Nephron progenitor cell (in vitro differentiated cells): ENCODE measurements at regions not wholly inside any gene's neighbourhood (a gene's known extent, or its start where the extent isn't known, plus 50 kb on each side); places are given as distances from the start of the nearest gene placed in this dataset.
A peak's percentile ranks its signal among the peaks of the same experiment; 100 is the strongest.

Source experiments
- DNase-seq: peaks from one replicate; pipeline ENCODE4 v3.0.0; 2021
- H3K27ac Mint-ChIP-seq: 2 replicates; pipeline ENCODE4 v1.8.0; 2021; ENCODE audit warnings: mild to moderate bottlenecking, moderate library complexity, mixed read lengths
- H3K27me3 Mint-ChIP-seq: 2 replicates; pipeline ENCODE4 v1.8.0; 2021; ENCODE audit warnings: mild to moderate bottlenecking, low read depth, mixed read lengths; ENCODE audit not compliant: poor library complexity
- H3K36me3 Mint-ChIP-seq: 2 replicates; pipeline ENCODE4 v1.8.0; 2021; ENCODE audit warnings: low read depth, mixed read lengths
- H3K4me1 Mint-ChIP-seq: 2 replicates; pipeline ENCODE4 v1.8.0; 2021; ENCODE audit warnings: mixed read lengths
- H3K4me3 Mint-ChIP-seq: 2 replicates; pipeline ENCODE4 v1.8.0; 2021; ENCODE audit warnings: mild to moderate bottlenecking, moderate library complexity, mixed read lengths
- H3K9me3 Mint-ChIP-seq: 2 replicates; pipeline ENCODE4 v1.8.0; 2021; ENCODE audit warnings: mild to moderate bottlenecking, moderate library complexity, mixed read lengths
- CTCF ChIP-seq: fragments of 200-600 bp; sonication (generic); IDR thresholded peaks from 2 replicates; pipeline ENCODE4 v1.5.0; 2021; ENCODE audit warnings: antibody characterized with exemption

GRCh38 chr2:122135021-122135937 lies 379.8 kb downstream of the TSN start:
- H3K4me1 Mint-ChIP-seq, result no peaks in the 10 kb centered on the region
- peaks cover 5% of the 10 kb centered on the region for H3K36me3 Mint-ChIP-seq
- no peak for TF ChIP-seq CTCF
- no peak for DNase-seq
- peak overlapping the region; percentile 27 for H3K27ac Mint-ChIP-seq
- H3K9me3 Mint-ChIP-seq, result peaks cover 15% of the 10 kb centered on the region
- peaks cover 3% of the 10 kb centered on the region for H3K27me3 Mint-ChIP-seq
- no peak overlapping the region for H3K4me3 Mint-ChIP-seq

DNA sequence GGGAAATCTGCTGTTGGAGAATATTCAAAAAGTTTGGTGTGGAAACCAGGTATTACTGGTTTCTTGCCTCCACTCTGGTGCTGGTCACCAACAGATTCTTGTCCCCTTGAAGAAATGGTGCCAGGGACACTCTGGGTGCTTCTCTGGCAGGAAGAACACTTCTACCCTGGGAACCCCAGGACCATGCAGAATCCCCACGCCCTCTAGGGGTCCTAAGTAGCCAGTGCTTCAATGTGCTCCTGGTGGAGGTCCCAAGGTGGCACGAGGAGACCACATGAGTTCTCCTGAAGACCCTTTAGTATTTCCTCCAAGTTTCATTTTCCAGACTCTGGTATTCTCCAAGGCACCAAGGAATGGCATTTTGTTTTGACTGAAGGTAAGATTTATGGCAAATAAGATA lies 380.6 kb downstream of the TSN start:
- peaks cover 7% of the 10 kb centered on the region for H3K9me3 Mint-ChIP-seq
- H3K4me1 Mint-ChIP-seq, result no peaks in the 10 kb centered on the region
- no peaks in the 10 kb centered on the region for H3K36me3 Mint-ChIP-seq
- peak; percentile 6 for DNase-seq
- H3K4me3 Mint-ChIP-seq, result no peak overlapping the region
- no peak overlapping the region for H3K27ac Mint-ChIP-seq
- TF ChIP-seq CTCF, result peak; percentile 39
- H3K27me3 Mint-ChIP-seq, result peaks cover 3% of the 10 kb centered on the region

GRCh38 chr2:122138561-122138960 lies 383.1 kb downstream of the TSN start:
- Mint-ChIP-seq H3K36me3 (no peaks in the 10 kb centered on the region), H3K27me3 (peaks cover 12% of the 10 kb centered on the region), H3K9me3 (peaks cover 8% of the 10 kb centered on the region), H3K27ac (no peak overlapping the region), H3K4me3 (no peak overlapping the region), H3K4me1 (no peaks in the 10 kb centered on the region)
- TF ChIP-seq CTCF, result no peak
- DNase-seq, result no peak

DNA sequence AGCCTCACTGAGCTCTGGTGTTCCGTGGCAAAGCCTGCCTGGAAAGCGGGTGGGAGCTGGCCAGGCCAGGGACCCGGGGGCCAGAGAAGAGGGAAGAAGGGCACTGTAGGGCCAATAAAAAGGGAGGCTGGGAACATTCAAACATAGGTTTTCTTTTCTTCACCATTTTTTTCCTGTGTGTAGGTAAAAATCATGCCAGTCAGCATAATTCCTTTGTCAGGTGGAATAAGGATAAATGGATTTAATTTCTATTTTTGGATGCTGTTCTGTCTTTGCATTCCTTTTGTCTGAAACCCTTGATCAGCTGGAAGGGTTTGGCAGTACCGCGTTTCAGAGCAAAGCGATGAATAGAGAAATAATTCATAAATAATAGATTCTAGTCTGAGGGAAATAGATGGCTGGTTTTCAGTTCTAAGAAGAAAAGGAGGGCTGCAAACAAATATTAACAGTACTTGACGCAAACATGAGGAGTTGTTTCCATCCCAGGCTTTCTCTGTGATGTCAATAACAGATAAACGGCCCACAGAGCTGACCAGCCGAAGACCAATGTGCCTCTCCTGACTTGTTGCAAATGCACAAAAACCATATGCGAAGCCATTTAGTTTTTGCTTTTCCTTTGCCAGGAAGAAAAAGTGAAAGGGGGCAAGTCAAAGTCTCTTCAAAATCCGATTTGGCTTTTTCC lies 384.4 kb downstream of the TSN start:
- DNase-seq, result no peak
- no peak for TF ChIP-seq CTCF
- H3K4me1 Mint-ChIP-seq, result no peaks in the 10 kb centered on the region
- peaks cover 8% of the 10 kb centered on the region for H3K9me3 Mint-ChIP-seq
- no peak overlapping the region for H3K27ac Mint-ChIP-seq
- H3K4me3 Mint-ChIP-seq, result no peak overlapping the region
- no peaks in the 10 kb centered on the region for H3K36me3 Mint-ChIP-seq
- peaks cover 12% of the 10 kb centered on the region for H3K27me3 Mint-ChIP-seq

GRCh38 chr2:122144884-122145283 lies 389.4 kb downstream of the TSN start:
- H3K9me3 Mint-ChIP-seq, result peaks cover 8% of the 10 kb centered on the region
- H3K4me3 Mint-ChIP-seq, result no peak overlapping the region
- peaks cover 10% of the 10 kb centered on the region for H3K27me3 Mint-ChIP-seq
- H3K4me1 Mint-ChIP-seq, result no peaks in the 10 kb centered on the region
- H3K36me3 Mint-ChIP-seq, result no peaks in the 10 kb centered on the region
- no peak for TF ChIP-seq CTCF
- no peak overlapping the region for H3K27ac Mint-ChIP-seq
- DNase-seq, result no peak
